Tibial nerve (tissue), 4 donors: ENCODE measurements at regions not wholly inside any gene's neighbourhood (a gene's known extent, or its start where the extent isn't known, plus 50 kb on each side); places are given as distances from the start of the nearest gene placed in this dataset.

ENCODE experiments used
- CTCF ChIP-seq, 5 experiments: fragments of 200-600 bp in 3 of 5; fragments of 450-650 bp in 2 of 5; sonication (generic) in 3 of 5; IDR thresholded peaks; one replicate each; pipeline ENCODE4 v1.5.1; 2016 to 2019; ENCODE audit warnings: antibody characterized with exemption in 5 of 5, mild to moderate bottlenecking in 3 of 5, moderate library complexity in 2 of 5
- EP300 ChIP-seq, 2 donors: sonication (generic); formaldehyde crosslinking; IDR thresholded peaks; one replicate each; pipeline ENCODE4 v1.6.1; 2017; ENCODE audit warnings: antibody characterized with exemption in 2 of 2, mild to moderate bottlenecking in 1 of 2
- POLR2A ChIP-seq, 2 donors: fragments of 450-650 bp; IDR thresholded peaks; one replicate each; pipeline ENCODE4 v1.6.1; 2017; ENCODE audit warnings: antibody characterized with exemption in 2 of 2, mild to moderate bottlenecking in 2 of 2, moderate library complexity in 2 of 2

- TF ChIP-seq POLR2A (IDR thresholded peaks at IDR 0.05) (no peak), CTCF (IDR thresholded peaks at IDR 0.05) (no peak), EP300 (IDR thresholded peaks at IDR 0.05) (no peak)
Measured at GRCh38 chr6:40179496-40179895, 245.2 kb upstream of the MOCS1 start.
